ENCODE measurements at regions not wholly inside any gene's neighbourhood (a gene's known extent, or its start where the extent isn't known, plus 50 kb on each side); places are given as distances from the start of the nearest gene placed in this dataset.

DNA sequence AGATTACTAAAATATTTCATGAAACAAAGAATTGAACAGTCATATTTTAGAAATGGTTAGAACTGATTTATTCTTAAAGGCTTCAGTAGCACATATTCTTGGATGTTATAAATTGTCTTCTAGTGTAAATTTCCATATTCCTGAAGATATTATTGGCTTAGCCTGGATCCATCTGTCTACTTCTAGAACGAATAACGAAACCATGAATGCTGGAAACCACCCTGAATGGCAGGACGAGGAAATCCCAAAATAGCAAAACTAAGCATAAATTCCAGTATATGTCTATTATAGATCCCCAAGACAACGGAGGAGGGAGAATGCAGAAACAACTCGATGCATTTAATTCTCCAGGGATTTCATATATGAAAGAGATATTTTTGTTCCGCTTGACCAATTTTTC, 2191.0 kb upstream of the ACO1 start (continued):
- TF ChIP-seq, protein P1, sequence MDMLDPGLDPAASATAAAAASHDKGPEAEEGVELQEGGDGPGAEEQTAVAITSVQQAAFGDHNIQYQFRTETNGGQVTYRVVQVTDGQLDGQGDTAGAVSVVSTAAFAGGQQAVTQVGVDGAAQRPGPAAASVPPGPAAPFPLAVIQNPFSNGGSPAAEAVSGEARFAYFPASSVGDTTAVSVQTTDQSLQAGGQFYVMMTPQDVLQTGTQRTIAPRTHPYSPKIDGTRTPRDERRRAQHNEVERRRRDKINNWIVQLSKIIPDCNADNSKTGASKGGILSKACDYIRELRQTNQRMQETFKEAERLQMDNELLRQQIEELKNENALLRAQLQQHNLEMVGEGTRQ (IDR thresholded peaks at IDR 0.05; ENCODE audit: low read length), result no peak
- TF ChIP-seq KDM5A (IDR thresholded peaks at IDR 0.05; ENCODE audit: low read length) (no peak), RNF2 (IDR thresholded peaks at IDR 0.05; ENCODE audit: borderline replicate concordance, low read depth, low read length, missing control alignments, poor library complexity, severe bottlenecking) (no peak)
